ENCODE measurements at regions not wholly inside any gene's neighbourhood (a gene's known extent, or its start where the extent isn't known, plus 50 kb on each side); places are given as distances from the start of the nearest gene placed in this dataset.

- TF ChIP-seq ZNF274 (IDR thresholded peaks at IDR 0.05; ENCODE audit: low read depth, low read length) (no peak), YY1 (IDR thresholded peaks at IDR 0.05; ENCODE audit: insufficient read depth, insufficient read length) (no peak), SUZ12 (IDR thresholded peaks at IDR 0.05; ENCODE audit: extremely low read depth, insufficient read depth, insufficient read length) (no peak)
These were observed 71.5 kb upstream of the DAAM1 start for GRCh38 chr14:59116984-59117415.

Data from NT2/D1 (cell line).